GM19328 (cell line): ENCODE measurements at regions not wholly inside any gene's neighbourhood (a gene's known extent, or its start where the extent isn't known, plus 50 kb on each side); places are given as distances from the start of the nearest gene placed in this dataset.
"Not testable (repeated sequence)": the region's sequence is repeated elsewhere in the genome, so short reads cannot be mapped to it uniquely, and the experiment has no call there.

Source experiments
- ATAC-seq: cut with Tn5 transposase; IDR thresholded peaks from one replicate; pipeline ENCODE4 v1.9.1; 2021; ENCODE audit warnings: mild to moderate bottlenecking, moderate library complexity; ENCODE audit not compliant: unreplicated experiment

GRCh38 chr3:195669310-195669709 is 51.5 kb upstream of the MUC20 start:
- ATAC-seq: not testable (repeated sequence)

- ATAC-seq: not testable (repeated sequence)
These were observed 52.5 kb upstream of the MUC20 start for GRCh38 chr3:195668131-195668766.

GRCh38 chr3:195665311-195665710 is 55.5 kb upstream of the MUC20 start:
- not testable (repeated sequence) for ATAC-seq

- ATAC-seq: not testable (repeated sequence)
These were observed 56.6 kb upstream of the MUC20 start for GRCh38 chr3:195664131-195664530.

GRCh38 chr3:195659136-195659533 is 61.6 kb upstream of the MUC20 start:
- ATAC-seq: not testable (repeated sequence)

GRCh38 chr3:195658381-195659135 is 62.2 kb upstream of the MUC20 start:
- ATAC-seq: peak; percentile 33

- peak; percentile 85 for ATAC-seq
These were observed 63.1 kb upstream of the MUC20 start for GRCh38 chr3:195657475-195658372.

- ATAC-seq: not testable (repeated sequence)
These were observed 64.7 kb upstream of the MUC20 start for GRCh38 chr3:195656091-195656490.

GRCh38 chr3:195654746-195655145 is 66.0 kb upstream of the MUC20 start:
- ATAC-seq: not testable (repeated sequence)

- ATAC-seq: not testable (repeated sequence)
These were observed 66.6 kb upstream of the MUC20 start for GRCh38 chr3:195654138-195654537.

- not testable (repeated sequence) for ATAC-seq
These were observed 67.1 kb upstream of the MUC20 start for GRCh38 chr3:195653641-195654040.

GRCh38 chr3:195647912-195648702 is 64.4 kb upstream of the APOD start:
- not testable (repeated sequence) for ATAC-seq

- ATAC-seq: not testable (repeated sequence)
These were observed 62.1 kb upstream of the APOD start for GRCh38 chr3:195645872-195646271.

GRCh38 chr3:195643245-195643644 is 59.5 kb upstream of the APOD start:
- not testable (repeated sequence) for ATAC-seq

GRCh38 chr3:195642311-195642710 is 58.6 kb upstream of the APOD start:
- ATAC-seq: not testable (repeated sequence)

- not testable (repeated sequence) for ATAC-seq
These were observed 54.7 kb upstream of the APOD start for GRCh38 chr3:195638456-195638855.

GRCh38 chr3:195637473-195638233 is 53.9 kb upstream of the APOD start:
- ATAC-seq: not testable (repeated sequence)

GRCh38 chr3:195637011-195637410 is 53.3 kb upstream of the APOD start:
- ATAC-seq: not testable (repeated sequence)

- not testable (repeated sequence) for ATAC-seq
These were observed 52.4 kb upstream of the APOD start for GRCh38 chr3:195635898-195636685.
